ENCODE measurements at regions not wholly inside any gene's neighbourhood (a gene's known extent, or its start where the extent isn't known, plus 50 kb on each side); places are given as distances from the start of the nearest gene placed in this dataset.

DNA sequence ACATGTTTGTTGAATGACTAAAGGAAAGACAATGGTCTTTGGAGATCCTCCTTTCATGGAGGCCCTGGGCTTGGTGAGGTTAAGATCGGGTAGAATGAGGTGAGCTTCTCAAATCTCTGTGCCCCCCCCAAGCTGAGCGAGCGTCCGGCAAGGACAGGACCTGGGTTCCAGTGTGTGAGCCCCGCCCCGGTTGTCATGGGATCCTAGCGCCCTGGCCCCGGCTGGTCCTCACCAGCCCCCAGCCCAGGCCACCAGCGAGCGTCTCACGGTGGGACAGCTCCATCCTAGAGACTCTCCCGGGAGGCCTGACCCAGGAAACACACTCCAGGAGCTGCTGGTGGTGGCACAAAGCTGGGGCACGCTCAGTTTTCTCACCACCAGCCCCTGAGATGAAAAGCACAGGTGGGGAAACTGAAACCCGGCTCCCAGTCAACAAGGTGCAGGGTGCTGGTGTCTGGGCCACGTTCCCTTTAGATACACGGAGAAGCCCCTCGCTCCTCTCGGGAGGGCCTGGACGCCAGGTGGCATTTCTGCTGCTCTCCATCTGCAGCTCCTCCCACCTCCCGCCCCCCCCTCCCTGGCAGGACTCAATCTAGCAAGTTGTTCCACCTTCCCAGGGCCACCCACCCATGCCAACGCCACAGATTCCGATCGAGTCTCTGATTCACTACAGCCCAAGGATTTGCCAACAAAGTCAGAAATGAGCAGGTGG lies 131.3 kb upstream of the PPP1R26 start:
- peaks cover 18% of the 10 kb centered on the region for H3K27me3 ChIP-seq (ENCODE audit: control insufficient read depth, extremely low read depth, insufficient read depth, low read length)
- DNase-seq (ENCODE audit: low read depth, low spot score) (no peak), FAIRE-seq (no peak)
- H3K9me1 ChIP-seq (ENCODE audit: control insufficient read depth, extremely low read depth, insufficient read depth, low read length), result no peaks in the 10 kb centered on the region
- H2AFZ ChIP-seq (ENCODE audit: control insufficient read depth, low read length), result no peak overlapping the region
- no peak overlapping the region for H3K27ac ChIP-seq (ENCODE audit: control insufficient read depth, insufficient read depth, low read length)
- no peaks in the 10 kb centered on the region for H4K20me1 ChIP-seq (ENCODE audit: control insufficient read depth, extremely low read depth, insufficient read depth, low read length)
- H3K9me3 ChIP-seq (ENCODE audit: control insufficient read depth, low read depth, low read length), result no peaks in the 10 kb centered on the region
- no peaks in the 10 kb centered on the region for H3K36me3 ChIP-seq (ENCODE audit: control insufficient read depth in 2 of 2, extremely low read depth in 1 of 2, insufficient read depth in 2 of 2, low read length in 2 of 2)
- no peak overlapping the region for H3K9ac ChIP-seq (ENCODE audit: control insufficient read depth, extremely low read depth, insufficient read depth, low read length)
- dilution Hi-C loops (cut with MboI; ENCODE audit: extremely low pct_ligation_motif_present, low sequenced_read_pairs), result no loop called here
- no peaks in the 10 kb centered on the region for H3K79me2 ChIP-seq (ENCODE audit: control insufficient read depth, insufficient read depth, low read length)
- TF ChIP-seq EZH2 (IDR thresholded peaks at IDR 0.05; ENCODE audit: low read length), result no peak
- TF ChIP-seq, protein P1, sequence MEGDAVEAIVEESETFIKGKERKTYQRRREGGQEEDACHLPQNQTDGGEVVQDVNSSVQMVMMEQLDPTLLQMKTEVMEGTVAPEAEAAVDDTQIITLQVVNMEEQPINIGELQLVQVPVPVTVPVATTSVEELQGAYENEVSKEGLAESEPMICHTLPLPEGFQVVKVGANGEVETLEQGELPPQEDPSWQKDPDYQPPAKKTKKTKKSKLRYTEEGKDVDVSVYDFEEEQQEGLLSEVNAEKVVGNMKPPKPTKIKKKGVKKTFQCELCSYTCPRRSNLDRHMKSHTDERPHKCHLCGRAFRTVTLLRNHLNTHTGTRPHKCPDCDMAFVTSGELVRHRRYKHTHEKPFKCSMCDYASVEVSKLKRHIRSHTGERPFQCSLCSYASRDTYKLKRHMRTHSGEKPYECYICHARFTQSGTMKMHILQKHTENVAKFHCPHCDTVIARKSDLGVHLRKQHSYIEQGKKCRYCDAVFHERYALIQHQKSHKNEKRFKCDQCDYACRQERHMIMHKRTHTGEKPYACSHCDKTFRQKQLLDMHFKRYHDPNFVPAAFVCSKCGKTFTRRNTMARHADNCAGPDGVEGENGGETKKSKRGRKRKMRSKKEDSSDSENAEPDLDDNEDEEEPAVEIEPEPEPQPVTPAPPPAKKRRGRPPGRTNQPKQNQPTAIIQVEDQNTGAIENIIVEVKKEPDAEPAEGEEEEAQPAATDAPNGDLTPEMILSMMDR (optimal IDR thresholded peaks at IDR 0.05 in 1 of 3, IDR thresholded peaks at IDR 0.05 in 1 of 3, conservative IDR thresholded peaks at IDR 0.05 in 1 of 3; ENCODE audit: extremely low read depth in 1 of 3, insufficient read depth in 2 of 3, low read length in 3 of 3), result no peak
- H3K4me1 ChIP-seq (ENCODE audit: control insufficient read depth, extremely low read depth, insufficient read depth, low read length), result no peaks in the 10 kb centered on the region
- H3K4me2 ChIP-seq (ENCODE audit: control insufficient read depth, extremely low read depth, insufficient read depth, low read depth, low read length), result no peak overlapping the region
- no peak overlapping the region for H3K4me3 ChIP-seq (ENCODE audit: control insufficient read depth in 2 of 3, extremely low read depth in 1 of 3, insufficient read depth in 2 of 3, low read depth in 1 of 3, low read length in 3 of 3)

DNA sequence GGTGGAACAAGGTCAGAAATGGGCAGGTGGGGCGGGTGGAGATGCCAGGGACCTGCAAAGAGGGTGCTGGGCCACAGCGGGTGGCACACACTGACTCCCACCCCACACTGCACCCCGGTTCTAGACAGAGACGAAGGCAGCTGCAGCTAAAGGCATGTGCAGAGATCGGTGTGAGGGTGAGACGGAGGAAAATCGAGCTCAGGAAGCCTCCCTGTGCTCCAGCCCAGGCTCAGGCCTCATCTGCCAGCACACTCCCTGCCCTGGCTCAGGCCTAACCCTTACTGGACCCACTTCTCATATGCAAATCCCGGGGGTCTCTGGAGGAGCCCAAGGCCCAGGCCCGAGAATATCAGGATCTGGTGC lies 130.8 kb upstream of the PPP1R26 start:
- Histone ChIP-seq H4K20me1 (ENCODE audit: control insufficient read depth, extremely low read depth, insufficient read depth, low read length) (no peaks in the 10 kb centered on the region), H3K27me3 (ENCODE audit: control insufficient read depth, extremely low read depth, insufficient read depth, low read length) (peaks cover 18% of the 10 kb centered on the region), H3K4me2 (ENCODE audit: control insufficient read depth, extremely low read depth, insufficient read depth, low read depth, low read length) (no peak overlapping the region), H2AFZ (ENCODE audit: control insufficient read depth, low read length) (no peak overlapping the region), H3K27ac (ENCODE audit: control insufficient read depth, insufficient read depth, low read length) (no peak overlapping the region), H3K4me3 (ENCODE audit: control insufficient read depth in 2 of 3, extremely low read depth in 1 of 3, insufficient read depth in 2 of 3, low read depth in 1 of 3, low read length in 3 of 3) (no peak overlapping the region), H3K9me3 (ENCODE audit: control insufficient read depth, low read depth, low read length) (no peaks in the 10 kb centered on the region), H3K9me1 (ENCODE audit: control insufficient read depth, extremely low read depth, insufficient read depth, low read length) (no peaks in the 10 kb centered on the region), H3K4me1 (ENCODE audit: control insufficient read depth, extremely low read depth, insufficient read depth, low read length) (no peaks in the 10 kb centered on the region), H3K36me3 (ENCODE audit: control insufficient read depth in 2 of 2, extremely low read depth in 1 of 2, insufficient read depth in 2 of 2, low read length in 2 of 2) (no peaks in the 10 kb centered on the region), H3K79me2 (ENCODE audit: control insufficient read depth, insufficient read depth, low read length) (no peaks in the 10 kb centered on the region), H3K9ac (ENCODE audit: control insufficient read depth, extremely low read depth, insufficient read depth, low read length) (no peak overlapping the region)
- dilution Hi-C loops (cut with MboI; ENCODE audit: extremely low pct_ligation_motif_present, low sequenced_read_pairs), result no loop called here
- FAIRE-seq (no peak), DNase-seq (ENCODE audit: low read depth, low spot score) (no peak)
- no peak for TF ChIP-seq EZH2 (IDR thresholded peaks at IDR 0.05; ENCODE audit: low read length)
- TF ChIP-seq, protein P1 (optimal IDR thresholded peaks at IDR 0.05 in 1 of 3, IDR thresholded peaks at IDR 0.05 in 1 of 3, conservative IDR thresholded peaks at IDR 0.05 in 1 of 3; ENCODE audit: extremely low read depth in 1 of 3, insufficient read depth in 2 of 3, low read length in 3 of 3), result no peak

Measured in keratinocyte (primary cell).